OCI-LY7 (cell line): ENCODE measurements at regions not wholly inside any gene's neighbourhood (a gene's known extent, or its start where the extent isn't known, plus 50 kb on each side); places are given as distances from the start of the nearest gene placed in this dataset.
"Not testable (repeated sequence)": the region's sequence is repeated elsewhere in the genome, so short reads cannot be mapped to it uniquely, and the experiment has no call there.

ENCODE experiments used
- BruUV-seq: library from RNA; stranded (reverse); fragments of 400-500 nt; replicated peaks from 2 replicates; lab custom pipeline; 2021; lab: Mats Ljungman, UMichigan
- CTCF ChIA-PET: fragments of 300-600 bp; sonication (Branson Sonifier 250); formaldehyde crosslinking; loops from one replicate; lab custom pipeline; 2022; ENCODE audit warnings: antibody characterized with exemption; ENCODE audit not compliant: unreplicated experiment; lab: Charles Lee
- POLR2A ChIA-PET: fragments of 300-600 bp; sonication (Branson Sonifier 250); formaldehyde crosslinking; loops from one replicate; lab custom pipeline; 2022; ENCODE audit warnings: antibody characterized with exemption; lab: Charles Lee
- DNase-seq: peaks from one replicate; pipeline ENCODE4 v3.0.0-alpha.2; 2015; ENCODE audit warnings: low spot score
- H2AFZ ChIP-seq: fragments of 200-600 bp; sonication (generic), shearing (Covaris generic); 2 replicates; pipeline ENCODE4 v1.6.1; 2014; ENCODE audit warnings: mild to moderate bottlenecking, antibody characterized with exemption, low read length, moderate library complexity
- H3K27ac ChIP-seq: fragments of 200-600 bp; sonication (generic); 2 replicates; pipeline ENCODE4 v1.5.1; 2014; ENCODE audit warnings: mixed run types, low read depth, mild to moderate bottlenecking, moderate library complexity, low read length, inconsistent platforms; ENCODE audit not compliant: poor library complexity, severe bottlenecking
- H3K36me3 ChIP-seq: fragments of 200-600 bp; sonication (generic); 2 replicates; pipeline ENCODE4 v1.6.1; 2014; ENCODE audit warnings: mild to moderate bottlenecking, antibody characterized with exemption, low read length, moderate library complexity, mixed read lengths; ENCODE audit not compliant: insufficient read depth
- H3K4me1 ChIP-seq: fragments of 200-600 bp; sonication (generic); 2 replicates; pipeline ENCODE4 v1.5.1; 2014; ENCODE audit warnings: mild to moderate bottlenecking, low read length; ENCODE audit not compliant: insufficient read depth, poor library complexity, severe bottlenecking
- H3K4me2 ChIP-seq: fragments of 200-600 bp; sonication (generic); 2 replicates; pipeline ENCODE4 v1.6.1; 2014; ENCODE audit warnings: mild to moderate bottlenecking, low read length
- H3K4me3 ChIP-seq: fragments of 200-600 bp; sonication (generic); 2 replicates; pipeline ENCODE4 v1.5.1; 2014; ENCODE audit warnings: mild to moderate bottlenecking, low read depth, low read length; ENCODE audit not compliant: poor library complexity, severe bottlenecking
- H3K79me2 ChIP-seq: fragments of 200-600 bp; sonication (generic); 2 replicates; pipeline ENCODE4 v1.6.1; 2016; ENCODE audit warnings: low read depth, mild to moderate bottlenecking, low read length, moderate library complexity, mixed read lengths; ENCODE audit not compliant: insufficient read depth
- H3K9me2 ChIP-seq: fragments of 200-600 bp; sonication (generic); 2 replicates; pipeline ENCODE4 v1.6.1; 2016; ENCODE audit warnings: mild to moderate bottlenecking, low read length, mixed read lengths; ENCODE audit not compliant: insufficient read depth
- H3K9me3 ChIP-seq: fragments of 200-600 bp; sonication (generic); 2 replicates; pipeline ENCODE4 v1.6.1; 2014; ENCODE audit warnings: mild to moderate bottlenecking, mixed run types, low read length, mixed read lengths
- H4K20me1 ChIP-seq: fragments of 200-600 bp; sonication (generic); 2 replicates; pipeline ENCODE4 v1.6.1; 2014; ENCODE audit warnings: mild to moderate bottlenecking, antibody characterized with exemption, low read length, moderate library complexity, mixed read lengths; ENCODE audit not compliant: insufficient read depth
- CTCF ChIP-seq: fragments of 200-600 bp; sonication (generic); conservative IDR thresholded peaks from 2 replicates; pipeline ENCODE4 v1.5.1; 2014; ENCODE audit warnings: mild to moderate bottlenecking, antibody characterized with exemption, low read length, moderate library complexity, mixed read lengths
- EZH2phosphoT487 ChIP-seq: fragments of 200-600 bp; sonication (generic); IDR thresholded peaks from 2 replicates; pipeline ENCODE4 v1.6.1; 2018; ENCODE audit warnings: low read depth, borderline replicate concordance, mild to moderate bottlenecking, mixed run types, antibody characterized with exemption, low read length, moderate library complexity, mixed read lengths
- intact Hi-C: fragments of 100-400 bp; cut with micrococcal nuclease; formaldehyde crosslinking; loops from one replicate; pipeline ENCODE4 v1.10.0; 2022; ENCODE audit not compliant: unreplicated experiment

GRCh38 chr17:77530591-77530990 is 389.8 kb downstream of the SEC14L1 start:
- Histone ChIP-seq H3K4me2 (no peak overlapping the region), H3K4me3 (no peak overlapping the region), H3K4me1 (no peaks in the 10 kb centered on the region), H3K9me3 (no peaks in the 10 kb centered on the region), H3K27ac (no peak overlapping the region), H3K36me3 (no peaks in the 10 kb centered on the region), H3K9me2 (no peaks in the 10 kb centered on the region), H2AFZ (no peak overlapping the region), H3K79me2 (no peaks in the 10 kb centered on the region), H4K20me1 (no peaks in the 10 kb centered on the region)
- ChIA-PET POLR2A (no interaction called here), CTCF (no interaction called here)
- DNase-seq = no peak
- BruUV-seq = no TSS peak
- intact Hi-C loops = no loop called here
- TF ChIP-seq EZH2phosphoT487 = no peak
- no peak for TF ChIP-seq CTCF

- TF ChIP-seq CTCF (no peak), EZH2phosphoT487 (no peak)
- no peaks in the 10 kb centered on the region for H3K9me3 ChIP-seq
- no peaks in the 10 kb centered on the region for H4K20me1 ChIP-seq
- H3K27ac ChIP-seq = no peak overlapping the region
- H3K79me2 ChIP-seq = no peaks in the 10 kb centered on the region
- no peaks in the 10 kb centered on the region for H3K36me3 ChIP-seq
- ChIA-PET POLR2A (no interaction called here), CTCF (no interaction called here)
- BruUV-seq = no TSS peak
- no peaks in the 10 kb centered on the region for H3K9me2 ChIP-seq
- H3K4me3 ChIP-seq = no peak overlapping the region
- H3K4me1 ChIP-seq = no peaks in the 10 kb centered on the region
- DNase-seq = no peak
- no peak overlapping the region for H3K4me2 ChIP-seq
- intact Hi-C loops = no loop called here
- H2AFZ ChIP-seq = no peak overlapping the region
Observed at GRCh38 chr17:77531002-77531401, 390.2 kb downstream of the SEC14L1 start.

GRCh38 chr17:77531641-77532040 is 390.9 kb downstream of the SEC14L1 start:
- no peak overlapping the region for H3K4me3 ChIP-seq
- no peak overlapping the region for H3K4me2 ChIP-seq
- no TSS peak for BruUV-seq
- no peaks in the 10 kb centered on the region for H3K4me1 ChIP-seq
- no peaks in the 10 kb centered on the region for H3K9me2 ChIP-seq
- CTCF ChIA-PET = no interaction called here
- H2AFZ ChIP-seq = no peak overlapping the region
- no peaks in the 10 kb centered on the region for H4K20me1 ChIP-seq
- H3K79me2 ChIP-seq = no peaks in the 10 kb centered on the region
- POLR2A ChIA-PET = no interaction called here
- H3K36me3 ChIP-seq = no peaks in the 10 kb centered on the region
- TF ChIP-seq CTCF = no peak
- no peak overlapping the region for H3K27ac ChIP-seq
- H3K9me3 ChIP-seq = no peaks in the 10 kb centered on the region
- DNase-seq = no peak
- intact Hi-C loops = no loop called here

GRCh38 chr17:77533697-77534096 is 392.9 kb downstream of the SEC14L1 start:
- H4K20me1 ChIP-seq, H3K4me3 ChIP-seq, POLR2A ChIA-PET, H3K27ac ChIP-seq, H3K36me3 ChIP-seq, intact Hi-C loops, H3K4me2 ChIP-seq, CTCF ChIA-PET, H3K79me2 ChIP-seq, DNase-seq, H3K9me3 ChIP-seq, H2AFZ ChIP-seq, H3K9me2 ChIP-seq, H3K4me1 ChIP-seq, BruUV-seq: not testable (repeated sequence)
